22Rv1 (cell line): ENCODE measurements at regions not wholly inside any gene's neighbourhood (a gene's known extent, or its start where the extent isn't known, plus 50 kb on each side); places are given as distances from the start of the nearest gene placed in this dataset.
"Not testable (repeated sequence)": the region's sequence is repeated elsewhere in the genome, so short reads cannot be mapped to it uniquely, and the experiment has no call there.

Experiments
- H3K27ac ChIP-seq: fragments of 450-650 bp; 2 replicates; pipeline ENCODE4 v1.5.1; 2017
- ZFX ChIP-seq: fragments of 450-650 bp; IDR thresholded peaks from 2 replicates; pipeline ENCODE4 v1.6.1; 2017; ENCODE audit warnings: antibody characterized with exemption, borderline replicate concordance
- TF ChIP-seq, protein P1 (sequence below): fragments of 450-650 bp; IDR thresholded peaks from 2 replicates; pipeline ENCODE4 v1.5.1; 2017; ENCODE audit warnings: mild to moderate bottlenecking

DNA sequence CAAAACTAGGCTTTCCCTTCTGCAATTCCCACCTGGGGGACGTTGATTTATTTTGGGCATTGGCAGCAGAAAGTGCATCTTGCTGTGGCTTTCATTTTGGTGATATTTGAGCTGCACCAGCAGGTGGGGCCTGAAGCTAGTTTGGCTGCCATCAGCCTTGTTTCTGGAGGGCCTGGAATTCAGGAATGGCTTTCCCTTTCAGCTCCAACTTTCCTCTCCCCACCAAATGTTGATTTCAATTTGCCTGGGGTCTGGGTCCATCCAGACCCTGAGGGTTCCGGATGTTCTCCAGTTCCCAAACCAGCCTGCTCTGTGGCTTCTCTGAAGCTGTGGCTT is 640.4 kb downstream of the TYW1 start:
- no peak for TF ChIP-seq ZFX
- TF ChIP-seq, protein P1, sequence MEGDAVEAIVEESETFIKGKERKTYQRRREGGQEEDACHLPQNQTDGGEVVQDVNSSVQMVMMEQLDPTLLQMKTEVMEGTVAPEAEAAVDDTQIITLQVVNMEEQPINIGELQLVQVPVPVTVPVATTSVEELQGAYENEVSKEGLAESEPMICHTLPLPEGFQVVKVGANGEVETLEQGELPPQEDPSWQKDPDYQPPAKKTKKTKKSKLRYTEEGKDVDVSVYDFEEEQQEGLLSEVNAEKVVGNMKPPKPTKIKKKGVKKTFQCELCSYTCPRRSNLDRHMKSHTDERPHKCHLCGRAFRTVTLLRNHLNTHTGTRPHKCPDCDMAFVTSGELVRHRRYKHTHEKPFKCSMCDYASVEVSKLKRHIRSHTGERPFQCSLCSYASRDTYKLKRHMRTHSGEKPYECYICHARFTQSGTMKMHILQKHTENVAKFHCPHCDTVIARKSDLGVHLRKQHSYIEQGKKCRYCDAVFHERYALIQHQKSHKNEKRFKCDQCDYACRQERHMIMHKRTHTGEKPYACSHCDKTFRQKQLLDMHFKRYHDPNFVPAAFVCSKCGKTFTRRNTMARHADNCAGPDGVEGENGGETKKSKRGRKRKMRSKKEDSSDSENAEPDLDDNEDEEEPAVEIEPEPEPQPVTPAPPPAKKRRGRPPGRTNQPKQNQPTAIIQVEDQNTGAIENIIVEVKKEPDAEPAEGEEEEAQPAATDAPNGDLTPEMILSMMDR: no peak
- no peak overlapping the region for H3K27ac ChIP-seq

DNA sequence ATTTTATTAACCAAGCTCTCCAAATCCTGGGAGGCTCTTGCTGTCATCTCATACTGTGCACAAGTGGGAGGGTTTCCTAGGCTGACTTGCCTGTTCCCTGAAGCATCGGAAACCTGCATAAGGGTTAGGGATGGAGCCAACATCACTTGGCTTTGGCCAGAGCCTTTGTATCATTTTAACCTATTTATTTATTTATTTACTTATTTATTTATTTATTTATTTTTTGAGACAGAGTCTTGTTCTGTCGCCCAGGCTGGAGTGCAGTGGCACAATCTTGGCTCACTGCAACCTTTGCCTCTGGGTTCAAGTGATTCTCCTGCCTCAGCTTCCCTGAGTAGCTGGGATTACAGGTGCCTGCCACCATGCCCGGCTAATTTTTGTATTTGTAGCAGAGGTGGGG is 645.9 kb downstream of the TYW1 start:
- H3K27ac ChIP-seq: not testable (repeated sequence)

DNA sequence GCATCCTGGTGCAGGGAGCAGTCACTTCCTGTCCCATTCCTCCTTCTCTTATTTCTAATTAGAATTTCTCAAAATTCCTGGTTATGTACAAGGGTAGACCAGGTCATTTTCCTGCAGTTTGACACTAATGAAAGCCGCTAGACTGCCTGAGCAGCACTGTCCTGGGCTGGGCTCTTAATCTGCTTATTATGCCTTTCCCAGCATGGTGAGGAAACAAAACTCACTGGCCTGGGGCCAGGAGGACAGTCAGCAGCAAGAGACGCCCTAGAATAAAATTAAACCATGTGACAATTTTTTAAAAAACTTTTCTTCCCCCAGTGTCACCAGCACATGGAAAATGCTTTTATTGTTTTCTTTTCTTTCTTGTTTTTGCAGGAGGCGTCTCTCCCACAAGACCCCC is 647.5 kb downstream of the TYW1 start:
- TF ChIP-seq ZFX: no peak
- TF ChIP-seq, protein P1: no peak

DNA sequence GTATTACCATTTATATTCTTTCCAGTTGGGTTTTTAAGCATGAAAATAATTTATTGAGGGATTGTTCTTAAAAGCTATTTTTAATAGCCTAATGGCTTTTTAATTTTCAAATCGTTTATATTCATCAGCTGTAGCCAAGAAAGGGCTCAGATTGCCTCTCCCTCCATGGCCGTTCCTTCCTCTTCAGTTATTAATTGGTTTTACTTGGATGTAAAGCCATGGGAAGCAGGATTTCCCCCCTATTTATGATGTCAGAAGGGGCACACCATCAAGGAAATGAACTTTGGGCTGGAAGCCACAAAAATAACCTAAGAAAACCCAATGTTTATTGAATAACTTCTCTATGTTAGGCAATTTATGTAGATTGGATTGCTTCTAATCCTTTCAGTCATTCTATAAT is 656.3 kb downstream of the TYW1 start:
- TF ChIP-seq, protein P1: no peak
- no peak for TF ChIP-seq ZFX
- H3K27ac ChIP-seq: no peak overlapping the region

More for the DNA sequence above, 647.5 kb downstream of the TYW1 start:
- H3K27ac ChIP-seq: no peak overlapping the region

DNA sequence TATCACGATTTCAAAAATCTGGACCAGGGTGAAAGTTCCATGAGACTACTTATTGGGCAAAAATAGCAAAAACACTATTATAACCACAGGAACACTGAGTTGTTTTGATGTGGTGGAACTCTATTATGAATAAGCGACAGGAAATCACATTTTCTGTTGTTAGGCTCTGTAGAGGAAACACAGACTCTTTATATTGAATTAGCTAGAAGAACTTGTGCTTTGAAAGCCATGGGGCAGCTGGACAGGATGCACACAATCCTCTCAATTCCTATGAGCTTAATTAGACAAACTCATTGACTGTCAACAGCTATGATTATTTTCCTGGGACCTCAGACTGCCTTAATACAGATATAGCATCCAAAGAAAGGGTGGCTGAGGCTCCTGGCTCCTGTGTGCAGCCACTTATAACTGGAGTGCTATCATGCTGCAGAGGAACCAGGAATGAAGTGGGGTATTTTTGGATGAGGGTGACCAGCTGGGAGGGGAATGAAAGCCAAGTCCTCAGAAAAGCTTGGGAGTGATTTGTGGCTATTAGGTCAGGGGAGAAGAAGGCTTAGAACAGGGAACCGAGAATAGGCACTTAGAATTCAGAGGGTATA is 657.3 kb downstream of the TYW1 start:
- H3K27ac ChIP-seq: no peak overlapping the region
- no peak for TF ChIP-seq ZFX
- TF ChIP-seq, protein P1: no peak

DNA sequence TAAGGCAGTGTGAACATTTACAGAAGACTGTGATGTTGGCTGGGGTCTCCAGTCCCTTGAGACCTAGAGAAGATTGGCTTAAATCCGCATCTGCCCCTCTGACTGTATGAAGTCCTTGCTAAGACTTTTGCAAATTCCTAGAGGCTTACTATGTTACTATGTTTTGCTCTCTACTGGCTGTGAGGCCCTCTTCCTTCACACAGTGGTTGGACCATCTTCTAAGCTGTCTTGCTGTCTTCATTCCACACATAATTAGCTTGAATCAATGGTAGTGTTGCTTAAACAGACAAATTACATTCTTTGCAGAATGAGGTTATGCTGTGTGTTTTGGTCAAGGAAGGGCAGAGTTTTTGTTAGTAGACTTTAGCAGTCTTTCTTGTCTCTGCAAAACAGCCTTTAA is 658.0 kb downstream of the TYW1 start:
- no peak overlapping the region for H3K27ac ChIP-seq
- TF ChIP-seq, protein P1: no peak
- TF ChIP-seq ZFX: no peak

DNA sequence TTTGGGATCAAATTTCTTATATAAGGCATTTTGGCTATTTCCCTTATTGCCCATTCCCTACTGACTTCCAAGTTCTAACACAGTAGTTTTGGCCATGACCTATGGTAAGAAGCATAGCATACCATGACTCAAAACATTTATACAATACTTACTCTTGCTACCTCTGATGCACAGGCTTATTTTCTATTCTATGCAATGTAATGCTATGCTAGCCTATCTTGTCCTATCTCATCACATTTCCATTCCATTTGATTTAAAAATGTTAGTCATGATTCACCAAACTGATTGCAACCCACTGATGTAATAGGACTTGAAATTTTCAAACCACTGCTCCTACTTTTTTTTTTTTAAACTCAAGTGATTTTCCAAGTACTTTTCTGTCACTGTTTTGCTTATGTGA is 658.5 kb downstream of the TYW1 start:
- H3K27ac ChIP-seq: no peak overlapping the region
- TF ChIP-seq, protein P1: no peak

DNA sequence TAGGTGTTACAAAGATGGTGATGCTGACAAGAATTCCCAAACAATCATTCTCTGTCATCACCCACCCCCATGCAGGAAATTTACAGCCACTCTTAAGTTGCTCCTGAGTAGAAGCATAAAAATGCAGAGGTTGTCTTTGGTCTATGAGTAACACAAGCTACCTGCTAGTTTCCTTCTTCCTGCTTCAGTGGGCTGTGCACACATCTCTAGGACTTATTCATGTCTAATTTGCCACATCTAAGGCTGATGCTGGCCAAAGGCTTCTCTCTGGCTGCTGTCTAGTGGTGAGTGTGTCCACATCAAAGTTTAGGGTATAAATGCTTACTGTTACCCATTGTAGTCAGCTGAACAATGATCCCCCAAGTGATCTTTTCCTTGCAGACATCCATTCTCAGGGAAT is 662.5 kb downstream of the TYW1 start:
- TF ChIP-seq, protein P1: no peak
- no peak for TF ChIP-seq ZFX
- no peak overlapping the region for H3K27ac ChIP-seq
